HCT116 (cell line): ENCODE measurements at regions not wholly inside any gene's neighbourhood (a gene's known extent, or its start where the extent isn't known, plus 50 kb on each side); places are given as distances from the start of the nearest gene placed in this dataset.

Experiments used
- ATAC-seq: fragments of 200-7000 bp; cut with Tn5 transposase; 2 replicates; pipeline ENCODE4 v1.9.1; 2020; ENCODE audit warnings: mild to moderate bottlenecking, moderate library complexity
- BruUV-seq: library from RNA; stranded (reverse); fragments of 400-500 nt; replicated peaks from 2 replicates; lab custom pipeline; 2021; lab: Mats Ljungman, UMichigan
- CTCF ChIA-PET: fragments of 300-600 bp; sonication (Branson Sonifier 250); formaldehyde crosslinking; loops from one replicate; lab custom pipeline; 2021; ENCODE audit warnings: antibody characterized with exemption; lab: Charles Lee
- POLR2A ChIA-PET: fragments of 300-600, 350-600 bp; sonication (Branson Sonifier 250); formaldehyde crosslinking; loops from one replicate; lab custom pipeline; 2021; ENCODE audit warnings: antibody characterized with exemption; lab: Charles Lee
- RAD21 ChIA-PET, 2 experiments: fragments of 300-600 bp; sonication (Branson Sonifier 250); formaldehyde crosslinking; loops; one replicate each; lab custom pipeline; 2023; ENCODE audit warnings: low total read pairs in 2 of 2; ENCODE audit not compliant: uncharacterized antibody in 2 of 2, unreplicated experiment in 2 of 2, low non-redundant PET in 1 of 2; lab: Charles Lee
- DNase-seq: peaks from one replicate; pipeline ENCODE4 v3.0.0-alpha.2; 2010; ENCODE audit warnings: low read depth, low spot score
- H2AFZ ChIP-seq: fragments of 200-600 bp; shearing (Covaris generic), sonication (generic); 2 replicates; pipeline ENCODE4 v1.6.1; 2017; ENCODE audit warnings: low read depth, mixed run types, mixed read lengths, antibody characterized with exemption, low read length; ENCODE audit not compliant: poor library complexity, severe bottlenecking
- H3K27ac ChIP-seq: 2 replicates; pipeline ENCODE4 v1.5.1; 2012; ENCODE audit warnings: low read depth, low read length
- H3K27me3 ChIP-seq: fragments of 200-600 bp; sonication (generic); 2 replicates; pipeline ENCODE4 v1.6.1; 2016; ENCODE audit warnings: mixed run types, low read length, mixed read lengths; ENCODE audit not compliant: insufficient read depth
- H3K36me3 ChIP-seq, 2 experiments: fragments of 200-500 bp in 1 of 2; fragments of 200-600 bp in 1 of 2; sonication (Bioruptor generic) in 1 of 2; sonication (generic) in 1 of 2; 2 replicates each; pipeline versions ENCODE4 v1.5.1 to v1.6.1; 2014 to 2016; ENCODE audit warnings: low read length in 2 of 2, inconsistent platforms in 1 of 2, mixed read lengths in 1 of 2, mixed run types in 1 of 2; ENCODE audit not compliant: insufficient read depth in 2 of 2, control insufficient read depth in 1 of 2
- H3K4me1 ChIP-seq, 2 experiments: fragments of 200-600 bp in 1 of 2; sonication (generic) in 1 of 2; 2 replicates each; pipeline versions ENCODE4 v1.5.1 to v1.6.1; 2012 to 2017; ENCODE audit warnings: low read length in 2 of 2, inconsistent platforms in 1 of 2, mild to moderate bottlenecking in 1 of 2, mixed read lengths in 1 of 2, mixed run types in 1 of 2, moderate library complexity in 1 of 2; ENCODE audit not compliant: insufficient read depth in 2 of 2, control insufficient read depth in 1 of 2
- H3K4me2 ChIP-seq: fragments of 200-600 bp; sonication (generic); 2 replicates; pipeline ENCODE4 v1.6.1; 2017; ENCODE audit warnings: mixed run types, low read length, mixed read lengths
- H3K4me3 ChIP-seq, 2 experiments: fragments of 200-600 bp in 1 of 2; sonication (generic) in 1 of 2; replicated peaks in 1 of 2; 2 replicates each; pipeline ENCODE4 v1.5.1; 2011 to 2016; ENCODE audit warnings: low read length in 2 of 2, control low read depth in 1 of 2, low read depth in 1 of 2, mild to moderate bottlenecking in 1 of 2, mixed read lengths in 1 of 2, mixed run types in 1 of 2
- H3K79me2 ChIP-seq: fragments of 200-600 bp; sonication (generic); 2 replicates; pipeline ENCODE4 v1.6.1; 2017; ENCODE audit warnings: mild to moderate bottlenecking, mixed run types, low read length, moderate library complexity, mixed read lengths; ENCODE audit not compliant: insufficient read depth
- H3K9ac ChIP-seq: fragments of 200-600 bp; sonication (generic); 2 replicates; pipeline ENCODE4 v1.6.1; 2016; ENCODE audit warnings: low read length, mixed read lengths
- H3K9me2 ChIP-seq: fragments of 200-600 bp; sonication (generic), shearing (Covaris generic); 2 replicates; pipeline ENCODE4 v1.6.1; 2017; ENCODE audit warnings: mixed run types, mild to moderate bottlenecking, moderate library complexity; ENCODE audit not compliant: insufficient read depth
- H3K9me3 ChIP-seq, 2 experiments: fragments of 200-500 bp in 1 of 2; fragments of 200-600 bp in 1 of 2; sonication (Bioruptor generic) in 1 of 2; sonication (generic) in 1 of 2; 2 replicates each; pipeline ENCODE4 v1.6.1; 2014 to 2017; ENCODE audit warnings: low read length in 2 of 2, mixed read lengths in 2 of 2, inconsistent platforms in 1 of 2, low read depth in 1 of 2, mild to moderate bottlenecking in 1 of 2, mixed run types in 1 of 2, moderate library complexity in 1 of 2; ENCODE audit not compliant: control insufficient read depth in 1 of 2, insufficient read depth in 1 of 2
- H4K20me1 ChIP-seq: fragments of 200-600 bp; sonication (generic), shearing (Covaris generic); 2 replicates; pipeline ENCODE4 v1.6.1; 2017; ENCODE audit warnings: mixed run types, mild to moderate bottlenecking, moderate library complexity; ENCODE audit not compliant: insufficient read depth
- CEBPB ChIP-seq: IDR thresholded peaks from 2 replicates; pipeline ENCODE4 v1.6.1; 2012; ENCODE audit warnings: low read depth
- CTCF ChIP-seq, 3 experiments: fragments of 200-600 bp in 1 of 3; sonication (generic) in 1 of 3; IDR thresholded peaks in 2 of 3; conservative IDR thresholded peaks in 1 of 3; 2 replicates each; pipeline ENCODE4 v1.5.1; 2012 to 2017; ENCODE audit warnings: low read depth in 2 of 3, low read length in 2 of 3, antibody characterized with exemption in 1 of 3, borderline replicate concordance in 1 of 3, control low read depth in 1 of 3, mild to moderate bottlenecking in 1 of 3, mixed read lengths in 1 of 3, mixed run types in 1 of 3, moderate library complexity in 1 of 3; ENCODE audit not compliant: insufficient read depth in 1 of 3
- ELF1 ChIP-seq: IDR thresholded peaks from 2 replicates; pipeline ENCODE4 v1.6.1; 2012; ENCODE audit warnings: low read depth, borderline replicate concordance
- EZH2 ChIP-seq: fragments of 200-600 bp; sonication (generic); IDR thresholded peaks from 2 replicates; pipeline ENCODE4 v1.6.1; 2017; ENCODE audit warnings: antibody characterized with exemption, mixed run types
- MAX ChIP-seq: IDR thresholded peaks from 2 replicates; pipeline ENCODE4 v1.6.1; 2012
- REST ChIP-seq: IDR thresholded peaks from 2 replicates; pipeline ENCODE4 v1.6.1; 2012; ENCODE audit warnings: low read depth
- SP1 ChIP-seq: IDR thresholded peaks from 2 replicates; pipeline ENCODE4 v1.6.1; 2012; ENCODE audit warnings: low read depth
- TCF7L2 ChIP-seq: IDR thresholded peaks from 2 replicates; pipeline ENCODE4 v1.7.0; 2011; ENCODE audit warnings: borderline replicate concordance, inconsistent platforms; ENCODE audit not compliant: insufficient read depth, insufficient read length; ENCODE audit errors: extremely low read depth
- intact Hi-C: fragments of 100-400 bp; cut with micrococcal nuclease; formaldehyde crosslinking; loops from 2 replicates; pipeline ENCODE4 v1.10.0; 2022
- TF ChIP-seq, protein P1 (sequence below): IDR thresholded peaks from 2 replicates; pipeline ENCODE4 v1.6.1; 2011; ENCODE audit warnings: mild to moderate bottlenecking, low read length, moderate library complexity; ENCODE audit not compliant: insufficient replicate concordance; ENCODE audit errors: extremely low read depth

DNA sequence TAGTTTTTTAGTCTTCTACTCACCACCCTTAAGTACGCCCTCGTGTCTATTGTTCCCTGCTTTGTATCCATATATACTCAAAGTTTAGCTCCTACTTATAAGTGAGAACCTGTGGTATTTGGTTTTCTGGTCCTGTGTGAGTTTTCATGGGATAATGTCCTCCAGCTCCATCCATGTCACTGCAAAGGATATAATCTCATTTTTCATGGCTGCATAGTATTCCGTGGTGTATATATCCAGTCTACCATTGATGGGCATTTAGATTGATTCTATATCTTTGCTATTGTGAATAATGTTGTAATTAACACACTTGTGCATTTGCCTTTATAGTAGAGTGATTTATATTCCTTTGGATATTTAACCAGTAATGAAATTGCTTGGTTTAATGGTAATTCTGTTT lies 579.9 kb downstream of the CDH18 start:
- H3K9me2 ChIP-seq: no peaks in the 10 kb centered on the region
- ChIA-PET RAD21 (no interaction called here), POLR2A (no interaction called here), CTCF (no interaction called here)
- H3K9me3 ChIP-seq: peaks cover 10 to 20% of the 10 kb centered on the region in 2 experiments; a peak in 2 of 4 replicates
- DNase-seq (no peak), ATAC-seq (no peak)
- H3K27ac ChIP-seq: no peak overlapping the region
- no peaks in the 10 kb centered on the region for H3K79me2 ChIP-seq
- TF ChIP-seq TCF7L2 (no peak), REST (no peak)
- intact Hi-C loops: no loop called here
- no peak overlapping the region for H2AFZ ChIP-seq
- H3K4me2 ChIP-seq: no peak overlapping the region
- no peaks in the 10 kb centered on the region for H4K20me1 ChIP-seq
- no peak overlapping the region for H3K4me3 ChIP-seq
- no peaks in the 10 kb centered on the region for H3K4me1 ChIP-seq
- H3K36me3 ChIP-seq: no peaks in the 10 kb centered on the region
- no peaks in the 10 kb centered on the region for H3K27me3 ChIP-seq
- no TSS peak for BruUV-seq
- no peak overlapping the region for H3K9ac ChIP-seq

- BruUV-seq: no TSS peak
- intact Hi-C loops: no loop called here
- TF ChIP-seq TCF7L2 (no peak), CEBPB (no peak), ELF1 (no peak), MAX (no peak), EZH2 (no peak), CTCF (IDR thresholded peaks at IDR 0.05 in 2 of 3, conservative IDR thresholded peaks at IDR 0.05 in 1 of 3; ENCODE audit: borderline replicate concordance in 1 of 3, insufficient read depth in 1 of 3, low read depth in 2 of 3, low read length in 2 of 3) (no peak), SP1 (no peak)
- TF ChIP-seq, protein P1, sequence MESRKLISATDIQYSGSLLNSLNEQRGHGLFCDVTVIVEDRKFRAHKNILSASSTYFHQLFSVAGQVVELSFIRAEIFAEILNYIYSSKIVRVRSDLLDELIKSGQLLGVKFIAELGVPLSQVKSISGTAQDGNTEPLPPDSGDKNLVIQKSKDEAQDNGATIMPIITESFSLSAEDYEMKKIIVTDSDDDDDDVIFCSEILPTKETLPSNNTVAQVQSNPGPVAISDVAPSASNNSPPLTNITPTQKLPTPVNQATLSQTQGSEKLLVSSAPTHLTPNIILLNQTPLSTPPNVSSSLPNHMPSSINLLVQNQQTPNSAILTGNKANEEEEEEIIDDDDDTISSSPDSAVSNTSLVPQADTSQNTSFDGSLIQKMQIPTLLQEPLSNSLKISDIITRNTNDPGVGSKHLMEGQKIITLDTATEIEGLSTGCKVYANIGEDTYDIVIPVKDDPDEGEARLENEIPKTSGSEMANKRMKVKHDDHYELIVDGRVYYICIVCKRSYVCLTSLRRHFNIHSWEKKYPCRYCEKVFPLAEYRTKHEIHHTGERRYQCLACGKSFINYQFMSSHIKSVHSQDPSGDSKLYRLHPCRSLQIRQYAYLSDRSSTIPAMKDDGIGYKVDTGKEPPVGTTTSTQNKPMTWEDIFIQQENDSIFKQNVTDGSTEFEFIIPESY: no peak
- POLR2A ChIA-PET: no interaction called here
- DNase-seq: no peak
- H3K4me1 ChIP-seq: no peaks in the 10 kb centered on the region
- CTCF ChIA-PET: no interaction called here
- no peaks in the 10 kb centered on the region for H3K36me3 ChIP-seq
- H3K9ac ChIP-seq: no peak overlapping the region
- H3K27me3 ChIP-seq: no peaks in the 10 kb centered on the region
- RAD21 ChIA-PET: no interaction called here
- ATAC-seq: no peak
- no peaks in the 10 kb centered on the region for H3K79me2 ChIP-seq
- peaks cover 10 to 36% of the 10 kb centered on the region in 2 experiments; a peak in 2 of 4 replicates for H3K9me3 ChIP-seq
- no peak overlapping the region for H2AFZ ChIP-seq
- no peak overlapping the region for H3K4me3 ChIP-seq
- no peaks in the 10 kb centered on the region for H3K9me2 ChIP-seq
- H3K4me2 ChIP-seq: no peak overlapping the region
- no peak overlapping the region for H3K27ac ChIP-seq
- no peaks in the 10 kb centered on the region for H4K20me1 ChIP-seq
Observed at GRCh38 chr5:19411936-19412335, 576.1 kb downstream of the CDH18 start.
